ENCODE measurements at regions not wholly inside any gene's neighbourhood (a gene's known extent, or its start where the extent isn't known, plus 50 kb on each side); places are given as distances from the start of the nearest gene placed in this dataset.
A peak's percentile ranks its signal among the peaks of the same experiment; 100 is the strongest.

DNA sequence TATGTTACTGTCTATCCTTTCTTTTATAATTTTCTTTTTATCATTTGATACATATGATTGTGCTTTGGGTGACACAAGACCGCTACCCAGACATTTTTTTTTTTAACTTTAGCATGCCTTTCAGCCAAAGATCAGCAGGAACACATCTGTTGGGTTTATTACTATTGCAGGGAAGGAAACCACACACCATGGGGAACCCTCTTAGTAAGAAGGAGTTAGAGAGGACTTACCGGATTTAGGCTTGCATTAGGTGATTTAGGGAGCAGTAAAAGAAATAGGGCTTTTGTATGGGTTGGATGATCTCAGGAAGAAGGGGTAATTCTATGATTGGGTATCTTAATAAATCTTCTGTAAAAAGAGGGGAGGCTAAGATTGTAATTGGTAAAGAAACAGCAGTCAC is 138.2 kb downstream of the SNX18 start:
- Histone ChIP-seq H3K4me3 (ENCODE audit: low read length) (no peak overlapping the region), H3K27ac (ENCODE audit: low read length) (no peak overlapping the region), H3K27me3 (ENCODE audit: control insufficient read depth, insufficient read depth, low read length) (no peaks in the 10 kb centered on the region), H3K36me3 (ENCODE audit: control insufficient read depth, insufficient read depth, low read length) (no peaks in the 10 kb centered on the region), H3K9me3 (replicated peaks; ENCODE audit: control insufficient read depth, low read depth, low read length) (no peaks in the 10 kb centered on the region), H3K4me1 (ENCODE audit: control insufficient read depth, insufficient read depth, low read length) (peaks cover 9% of the 10 kb centered on the region)
- 50% methylated on average over 1 of the region's 2 CpGs for WGBS (ENCODE audit: insufficient coverage)
- no peak for DNase-seq

DNA sequence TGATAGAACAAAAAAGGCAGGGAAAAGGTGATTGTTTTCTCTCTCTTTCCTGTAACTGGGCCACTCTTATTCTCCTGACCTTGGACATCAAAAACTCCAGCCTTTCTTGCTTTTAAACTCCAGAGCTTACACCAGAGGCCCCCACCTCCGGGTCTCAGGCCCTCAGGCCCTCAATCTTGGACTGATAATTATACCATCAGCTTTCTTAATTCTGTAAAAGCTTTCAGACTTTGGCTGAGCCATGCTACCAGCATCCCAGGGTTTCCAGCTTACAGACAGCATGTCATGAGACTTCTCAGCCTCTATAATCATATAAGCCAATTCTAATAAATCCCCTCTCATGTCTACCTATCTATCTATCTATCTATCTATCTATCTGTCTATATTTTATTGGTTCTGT is 137.7 kb downstream of the SNX18 start:
- no peaks in the 10 kb centered on the region for H3K9me3 ChIP-seq (replicated peaks; ENCODE audit: control insufficient read depth, low read depth, low read length)
- 60% methylated on average over 1 of the region's 1 CpG for WGBS (ENCODE audit: insufficient coverage)
- no peak overlapping the region for H3K27ac ChIP-seq (ENCODE audit: low read length)
- no peaks in the 10 kb centered on the region for H3K27me3 ChIP-seq (ENCODE audit: control insufficient read depth, insufficient read depth, low read length)
- no peaks in the 10 kb centered on the region for H3K36me3 ChIP-seq (ENCODE audit: control insufficient read depth, insufficient read depth, low read length)
- no peak overlapping the region for H3K4me3 ChIP-seq (ENCODE audit: low read length)
- H3K4me1 ChIP-seq (ENCODE audit: control insufficient read depth, insufficient read depth, low read length), result peaks cover 9% of the 10 kb centered on the region
- DNase-seq, result no peak

DNA sequence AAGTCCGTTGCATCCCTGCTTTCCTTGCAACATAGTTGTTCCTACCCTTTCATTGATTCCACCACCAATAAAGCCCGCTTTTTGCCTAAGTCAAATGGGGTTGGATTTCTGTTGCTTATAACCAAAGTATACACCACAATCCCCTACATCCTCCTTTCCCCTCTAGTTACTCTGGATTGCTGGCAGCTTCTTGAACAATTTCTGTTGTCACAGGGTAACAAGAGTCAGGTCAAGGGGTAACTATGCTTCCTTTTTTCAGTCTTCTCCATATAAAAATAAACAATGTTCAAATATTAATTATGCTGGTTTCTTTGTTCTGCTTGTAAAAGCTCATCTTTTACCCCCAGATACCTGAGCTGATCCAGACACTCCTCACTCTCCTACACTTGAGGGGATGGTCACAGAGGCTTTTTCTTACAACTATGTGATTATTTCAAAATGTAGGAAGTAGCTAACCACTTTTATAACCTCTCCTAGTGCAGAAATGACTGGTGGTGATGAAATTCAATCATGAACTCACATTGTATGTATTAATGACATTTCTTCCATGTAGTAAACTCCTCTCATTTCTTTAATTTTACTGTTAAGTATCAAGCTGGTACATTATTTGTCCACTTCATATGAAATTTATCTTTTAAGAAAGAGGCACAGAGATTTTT is 136.5 kb downstream of the SNX18 start:
- no peaks in the 10 kb centered on the region for H3K27me3 ChIP-seq (ENCODE audit: control insufficient read depth, insufficient read depth, low read length)
- WGBS (ENCODE audit: insufficient coverage), result no CpG with 5 or more reads among the region's 2 CpGs
- no peaks in the 10 kb centered on the region for H3K36me3 ChIP-seq (ENCODE audit: control insufficient read depth, insufficient read depth, low read length)
- H3K9me3 ChIP-seq (replicated peaks; ENCODE audit: control insufficient read depth, low read depth, low read length), result no peaks in the 10 kb centered on the region
- H3K27ac ChIP-seq (ENCODE audit: low read length), result no peak overlapping the region
- no peak for DNase-seq
- H3K4me1 ChIP-seq (ENCODE audit: control insufficient read depth, insufficient read depth, low read length), result peaks cover 9% of the 10 kb centered on the region
- no peak overlapping the region for H3K4me3 ChIP-seq (ENCODE audit: low read length)

DNA sequence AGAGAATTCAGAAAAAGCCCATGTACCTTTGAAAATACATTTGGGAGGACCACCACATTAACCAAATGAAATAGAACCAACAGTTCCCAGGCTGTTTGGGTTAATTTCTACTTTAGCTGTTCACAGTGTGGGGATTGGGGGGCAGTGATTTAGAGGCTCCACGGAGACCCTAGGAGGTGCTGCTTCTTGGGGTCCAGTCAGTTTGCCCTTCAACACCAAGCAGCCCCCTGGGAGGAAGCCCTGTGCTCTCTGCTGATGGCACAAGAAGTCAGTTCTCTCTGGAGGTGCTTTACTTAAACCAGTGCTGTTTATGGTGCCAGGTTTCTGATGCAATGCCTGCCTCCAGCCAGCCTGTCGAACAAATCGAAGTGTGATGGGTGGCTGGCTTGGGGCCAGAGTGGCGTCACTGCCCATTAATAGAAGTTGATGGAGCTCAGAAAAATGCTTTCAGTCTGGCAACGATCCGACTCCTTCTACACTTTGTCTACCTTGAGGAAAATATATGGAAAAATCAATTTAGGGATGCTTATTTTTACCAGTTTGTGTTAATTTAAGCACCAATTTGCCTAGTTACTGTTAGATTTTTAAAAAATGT is 134.0 kb downstream of the SNX18 start:
- Histone ChIP-seq H3K36me3 (ENCODE audit: control insufficient read depth, insufficient read depth, low read length) (no peaks in the 10 kb centered on the region), H3K27ac (ENCODE audit: low read length) (no peak overlapping the region), H3K4me3 (ENCODE audit: low read length) (no peak overlapping the region), H3K4me1 (ENCODE audit: control insufficient read depth, insufficient read depth, low read length) (peaks cover 9% of the 10 kb centered on the region), H3K27me3 (ENCODE audit: control insufficient read depth, insufficient read depth, low read length) (no peaks in the 10 kb centered on the region), H3K9me3 (replicated peaks; ENCODE audit: control insufficient read depth, low read depth, low read length) (no peaks in the 10 kb centered on the region)
- WGBS (ENCODE audit: insufficient coverage), result 51% methylated on average over 3 of the region's 6 CpGs
- peak; percentile 36 for DNase-seq

DNA sequence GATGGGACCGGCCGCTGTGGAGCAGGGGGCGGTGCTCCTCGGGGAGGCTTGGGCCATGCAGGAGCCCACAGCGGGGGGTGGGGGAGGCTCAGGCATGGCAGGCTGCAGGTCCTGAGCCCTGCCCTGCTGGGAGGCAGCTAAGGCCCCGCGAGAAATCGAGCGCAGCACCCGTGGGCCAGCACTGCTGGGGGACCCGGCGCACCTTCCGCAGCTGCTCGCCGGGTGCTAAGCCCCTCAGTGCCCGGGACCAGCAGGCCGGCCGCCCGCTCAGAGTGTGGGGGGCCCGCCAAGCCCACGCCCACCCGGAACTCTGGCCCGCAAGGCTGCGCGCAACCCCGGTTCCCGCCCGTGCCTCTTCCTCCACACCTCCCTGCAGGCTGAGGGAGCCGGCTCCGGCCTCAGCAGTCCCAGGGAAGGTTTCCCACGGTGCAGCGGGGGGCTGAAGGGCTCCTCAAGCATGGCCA is 131.5 kb downstream of the SNX18 start:
- Histone ChIP-seq H3K4me3 (ENCODE audit: low read length) (no peak overlapping the region), H3K27me3 (ENCODE audit: control insufficient read depth, insufficient read depth, low read length) (no peaks in the 10 kb centered on the region), H3K4me1 (ENCODE audit: control insufficient read depth, insufficient read depth, low read length) (peaks cover 16% of the 10 kb centered on the region), H3K9me3 (replicated peaks; ENCODE audit: control insufficient read depth, low read depth, low read length) (no peaks in the 10 kb centered on the region), H3K36me3 (ENCODE audit: control insufficient read depth, insufficient read depth, low read length) (no peaks in the 10 kb centered on the region), H3K27ac (ENCODE audit: low read length) (no peak overlapping the region)
- WGBS (ENCODE audit: insufficient coverage), result 96% methylated on average over 24 of the region's 32 CpGs
- DNase-seq, result no peak

DNA sequence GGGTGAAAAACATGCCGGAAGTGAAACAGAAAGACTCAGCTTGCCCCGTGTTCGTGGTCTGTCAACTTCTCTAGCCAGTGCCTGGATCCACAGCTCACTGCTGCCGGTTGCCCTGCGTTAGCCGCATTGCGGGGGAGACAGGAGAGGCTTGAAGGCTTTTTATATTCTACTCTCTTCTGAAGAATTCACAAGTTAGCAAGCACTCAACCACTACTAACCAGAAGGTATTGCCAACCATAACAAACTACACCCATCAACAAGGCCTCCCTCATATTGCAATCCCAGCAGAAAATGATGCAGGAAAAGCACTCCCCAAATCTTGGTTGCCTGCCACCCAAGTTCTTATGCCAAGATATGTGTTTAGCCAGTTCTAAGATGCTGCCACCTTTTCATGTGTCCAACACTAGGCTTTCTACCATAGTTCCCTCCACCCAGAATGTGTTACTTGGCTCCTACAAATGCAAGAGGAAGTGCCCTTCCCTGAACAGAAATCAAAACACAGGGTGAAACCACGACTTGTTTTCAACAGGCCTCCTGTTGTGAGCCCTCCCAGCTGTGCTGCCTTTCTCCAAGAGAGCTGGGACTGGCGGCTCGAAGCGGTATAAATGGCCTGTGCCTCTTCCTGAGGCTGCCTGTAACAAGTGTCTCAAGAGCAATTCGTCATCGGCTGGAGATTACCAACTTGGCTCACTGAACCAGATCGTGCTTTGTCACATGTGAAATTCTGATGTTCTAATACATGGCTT is 129.0 kb downstream of the SNX18 start:
- peak; percentile 82 for DNase-seq
- Histone ChIP-seq H3K27me3 (ENCODE audit: control insufficient read depth, insufficient read depth, low read length) (no peaks in the 10 kb centered on the region), H3K27ac (ENCODE audit: low read length) (peak overlapping the region; percentile 89), H3K36me3 (ENCODE audit: control insufficient read depth, insufficient read depth, low read length) (no peaks in the 10 kb centered on the region), H3K9me3 (replicated peaks; ENCODE audit: control insufficient read depth, low read depth, low read length) (no peaks in the 10 kb centered on the region), H3K4me1 (ENCODE audit: control insufficient read depth, insufficient read depth, low read length) (peaks cover 20% of the 10 kb centered on the region), H3K4me3 (ENCODE audit: low read length) (no peak overlapping the region)
- 7% methylated on average over 7 of the region's 14 CpGs for WGBS (ENCODE audit: insufficient coverage)

DNA sequence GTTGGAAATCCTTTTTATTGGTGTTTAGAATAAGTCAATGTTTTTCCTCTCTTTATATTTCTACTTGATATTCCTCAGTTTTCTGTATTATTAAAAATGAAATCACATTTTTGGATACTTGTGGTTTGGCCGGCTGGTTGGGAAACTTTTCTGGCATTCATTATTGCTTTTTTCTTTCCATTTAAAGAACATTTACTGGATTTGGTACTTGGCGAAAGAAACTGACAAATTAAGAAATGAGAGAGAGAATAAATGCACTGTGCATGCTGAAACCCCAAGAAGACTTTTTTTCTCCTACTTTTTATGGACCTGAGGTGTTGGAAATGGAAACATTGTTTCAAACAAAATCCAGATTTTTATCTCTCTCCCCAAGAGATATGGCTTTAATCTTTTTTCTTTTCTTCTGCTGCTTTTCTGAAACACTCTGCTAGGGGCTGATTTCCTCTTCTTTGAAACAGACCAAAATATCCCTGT is 128.4 kb downstream of the SNX18 start:
- H3K27me3 ChIP-seq (ENCODE audit: control insufficient read depth, insufficient read depth, low read length), result no peaks in the 10 kb centered on the region
- peaks cover 19% of the 10 kb centered on the region for H3K4me1 ChIP-seq (ENCODE audit: control insufficient read depth, insufficient read depth, low read length)
- H3K36me3 ChIP-seq (ENCODE audit: control insufficient read depth, insufficient read depth, low read length), result no peaks in the 10 kb centered on the region
- H3K9me3 ChIP-seq (replicated peaks; ENCODE audit: control insufficient read depth, low read depth, low read length), result no peaks in the 10 kb centered on the region
- H3K4me3 ChIP-seq (ENCODE audit: low read length), result no peak overlapping the region
- peak; percentile 94 for DNase-seq
- no CpG with 5 or more reads among the region's 2 CpGs for WGBS (ENCODE audit: insufficient coverage)
- H3K27ac ChIP-seq (ENCODE audit: low read length), result peak overlapping the region; percentile 89

DNA sequence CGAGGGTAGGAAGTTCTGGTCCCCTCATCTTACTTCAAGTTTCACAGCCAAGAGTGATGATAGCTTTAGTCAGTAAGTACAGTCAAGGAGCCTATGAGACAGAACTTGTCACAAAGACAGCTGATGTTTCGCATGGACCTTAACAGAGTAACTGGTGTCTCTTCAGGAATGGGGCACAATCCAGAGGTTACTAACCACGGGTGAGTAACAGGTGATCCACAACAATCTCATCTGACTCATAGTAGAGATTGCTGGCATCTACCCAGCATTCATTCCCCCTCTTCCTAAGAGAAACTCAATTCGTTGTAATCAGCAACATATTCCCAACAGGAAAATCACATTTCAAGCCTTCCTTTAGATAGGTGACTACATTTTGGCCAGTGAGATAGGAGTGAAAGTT is 126.7 kb downstream of the SNX18 start:
- no peaks in the 10 kb centered on the region for H3K27me3 ChIP-seq (ENCODE audit: control insufficient read depth, insufficient read depth, low read length)
- DNase-seq, result no peak
- no peaks in the 10 kb centered on the region for H3K9me3 ChIP-seq (replicated peaks; ENCODE audit: control insufficient read depth, low read depth, low read length)
- H3K36me3 ChIP-seq (ENCODE audit: control insufficient read depth, insufficient read depth, low read length), result no peaks in the 10 kb centered on the region
- no peak overlapping the region for H3K27ac ChIP-seq (ENCODE audit: low read length)
- no peak overlapping the region for H3K4me3 ChIP-seq (ENCODE audit: low read length)
- WGBS (ENCODE audit: insufficient coverage), result 83% methylated on average over 2 of the region's 4 CpGs
- H3K4me1 ChIP-seq (ENCODE audit: control insufficient read depth, insufficient read depth, low read length), result peaks cover 19% of the 10 kb centered on the region

DNA sequence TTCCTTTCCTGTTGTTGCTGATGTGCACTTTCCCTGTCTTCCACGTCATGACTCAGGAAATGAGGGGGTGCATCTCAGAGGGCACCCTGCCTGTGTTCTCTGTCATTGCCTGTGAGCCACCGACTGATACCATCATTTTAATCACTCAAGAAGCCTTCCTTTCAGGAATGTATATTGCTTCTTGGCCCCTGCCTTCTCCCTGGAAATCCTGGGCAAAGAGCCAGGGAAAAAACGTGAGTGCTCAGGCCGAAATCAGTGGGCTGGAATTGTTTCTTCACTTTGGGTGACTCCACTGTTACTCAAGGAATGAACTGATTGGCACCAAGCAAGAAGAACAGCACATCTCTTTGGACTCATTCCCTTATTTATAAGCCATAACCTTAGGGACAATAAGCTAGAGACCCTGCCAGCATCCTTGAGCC is 126.1 kb downstream of the SNX18 start:
- Histone ChIP-seq H3K36me3 (ENCODE audit: control insufficient read depth, insufficient read depth, low read length) (no peaks in the 10 kb centered on the region), H3K4me3 (ENCODE audit: low read length) (no peak overlapping the region), H3K9me3 (replicated peaks; ENCODE audit: control insufficient read depth, low read depth, low read length) (no peaks in the 10 kb centered on the region), H3K27me3 (ENCODE audit: control insufficient read depth, insufficient read depth, low read length) (no peaks in the 10 kb centered on the region), H3K4me1 (ENCODE audit: control insufficient read depth, insufficient read depth, low read length) (peaks cover 19% of the 10 kb centered on the region), H3K27ac (ENCODE audit: low read length) (no peak overlapping the region)
- DNase-seq, result peak; percentile 74
- 10% methylated on average over 3 of the region's 4 CpGs for WGBS (ENCODE audit: insufficient coverage)

DNA sequence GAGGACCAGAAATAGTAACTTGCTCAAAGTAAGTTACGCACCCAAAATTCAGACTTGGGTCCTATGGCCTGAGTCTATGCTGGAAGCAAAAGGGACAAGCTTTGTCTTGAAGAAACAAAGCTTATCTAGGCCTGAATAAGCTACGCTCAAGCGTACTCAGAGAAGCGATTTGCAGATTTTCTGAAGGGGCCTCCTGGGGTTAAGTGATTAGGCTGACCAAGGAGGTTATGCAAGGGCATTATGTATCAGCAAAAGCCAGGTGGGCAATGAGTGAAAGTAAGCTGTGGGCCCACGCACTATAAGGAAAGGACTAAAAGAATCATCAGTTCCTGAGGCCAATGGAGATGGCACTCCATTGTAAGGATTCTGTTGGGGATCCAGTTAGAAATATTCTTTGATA is 122.1 kb downstream of the SNX18 start:
- Histone ChIP-seq H3K27me3 (ENCODE audit: control insufficient read depth, insufficient read depth, low read length) (no peaks in the 10 kb centered on the region), H3K36me3 (ENCODE audit: control insufficient read depth, insufficient read depth, low read length) (no peaks in the 10 kb centered on the region), H3K4me1 (ENCODE audit: control insufficient read depth, insufficient read depth, low read length) (peaks cover 12% of the 10 kb centered on the region), H3K4me3 (ENCODE audit: low read length) (no peak overlapping the region), H3K27ac (ENCODE audit: low read length) (no peak overlapping the region), H3K9me3 (replicated peaks; ENCODE audit: control insufficient read depth, low read depth, low read length) (no peaks in the 10 kb centered on the region)
- DNase-seq, result no peak
- 74% methylated on average over 5 of the region's 5 CpGs for WGBS (ENCODE audit: insufficient coverage)

Data from muscle of leg (tissue), 3 donors.